ENCODE measurements at regions not wholly inside any gene's neighbourhood (a gene's known extent, or its start where the extent isn't known, plus 50 kb on each side); places are given as distances from the start of the nearest gene placed in this dataset.
A peak's percentile ranks its signal among the peaks of the same experiment; 100 is the strongest.

- Histone ChIP-seq H3K36me3 (ENCODE audit: control insufficient read depth, insufficient read depth, low read length) (no peaks in the 10 kb centered on the region), H3K27ac (ENCODE audit: low read depth, low read length) (no peak overlapping the region), H3K4me1 (ENCODE audit: control insufficient read depth, insufficient read depth, low read length) (peaks cover 16% of the 10 kb centered on the region), H3K27me3 (ENCODE audit: control insufficient read depth, insufficient read depth, low read length) (no peaks in the 10 kb centered on the region), H3K4me3 (ENCODE audit: low read length) (no peak overlapping the region), H3K9ac (ENCODE audit: low read length) (no peak overlapping the region)
Measured at GRCh38 chr20:39851459-39851858, 837.6 kb downstream of the MAFB start.

DNA sequence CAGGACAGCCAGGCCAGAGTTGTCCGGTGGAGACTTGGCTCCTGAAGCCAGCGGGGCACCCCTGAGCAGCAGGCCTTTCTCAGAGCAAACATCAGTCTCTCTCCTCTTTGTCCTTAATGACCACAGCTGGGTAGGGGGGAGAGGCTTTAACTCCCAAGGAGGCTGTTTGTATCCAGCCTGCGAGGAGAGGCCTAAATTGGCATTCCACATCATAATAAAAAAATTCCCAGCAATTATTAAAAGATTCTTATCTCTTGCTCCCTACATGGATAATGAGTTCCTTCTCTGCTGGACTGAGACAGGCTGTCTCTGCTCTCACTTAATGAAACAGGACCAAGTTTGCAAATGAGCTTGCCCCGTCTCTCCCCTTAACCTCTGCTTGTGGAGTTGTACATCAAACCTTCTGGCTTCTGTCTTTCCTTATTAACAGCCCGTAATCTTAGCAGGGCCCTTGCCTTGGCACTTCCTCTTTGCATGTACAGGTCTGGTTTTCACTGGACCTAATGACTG, 838.2 kb downstream of the MAFB start:
- Histone ChIP-seq H3K4me3 (ENCODE audit: low read length) (no peak overlapping the region), H3K4me1 (ENCODE audit: control insufficient read depth, insufficient read depth, low read length) (peaks cover 16% of the 10 kb centered on the region), H3K27me3 (ENCODE audit: control insufficient read depth, insufficient read depth, low read length) (no peaks in the 10 kb centered on the region), H3K27ac (ENCODE audit: low read depth, low read length) (no peak overlapping the region), H3K9ac (ENCODE audit: low read length) (no peak overlapping the region), H3K36me3 (ENCODE audit: control insufficient read depth, insufficient read depth, low read length) (no peaks in the 10 kb centered on the region)

DNA sequence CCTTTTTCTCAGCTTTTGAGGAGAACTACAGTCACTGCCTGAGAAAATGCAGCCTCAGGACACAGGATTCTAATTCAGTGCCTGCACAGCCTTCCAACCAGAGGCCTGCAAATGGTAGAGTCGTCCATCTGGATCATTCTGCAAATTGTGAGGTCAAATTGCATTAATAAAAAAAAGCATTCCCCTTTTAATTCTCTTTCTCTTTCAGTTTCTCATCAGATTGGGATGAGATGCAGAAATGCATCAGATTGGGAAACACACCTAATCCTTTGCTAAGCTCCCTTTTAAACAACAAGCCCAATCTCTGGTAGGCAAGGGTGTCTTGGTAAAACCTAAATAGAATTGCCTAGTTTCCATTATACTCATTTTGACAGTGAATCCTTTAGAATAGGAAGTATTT, 838.8 kb downstream of the MAFB start:
- Histone ChIP-seq H3K27ac (ENCODE audit: low read depth, low read length) (peak overlapping the region; percentile 41), H3K9ac (ENCODE audit: low read length) (no peak overlapping the region), H3K4me1 (ENCODE audit: control insufficient read depth, insufficient read depth, low read length) (peaks cover 16% of the 10 kb centered on the region), H3K4me3 (ENCODE audit: low read length) (no peak overlapping the region), H3K27me3 (ENCODE audit: control insufficient read depth, insufficient read depth, low read length) (no peaks in the 10 kb centered on the region), H3K36me3 (ENCODE audit: control insufficient read depth, insufficient read depth, low read length) (no peaks in the 10 kb centered on the region)

- Histone ChIP-seq H3K27me3 (ENCODE audit: control insufficient read depth, insufficient read depth, low read length) (no peaks in the 10 kb centered on the region), H3K4me1 (ENCODE audit: control insufficient read depth, insufficient read depth, low read length) (peaks cover 16% of the 10 kb centered on the region), H3K4me3 (ENCODE audit: low read length) (no peak overlapping the region), H3K27ac (ENCODE audit: low read depth, low read length) (peak overlapping the region; percentile 41), H3K9ac (ENCODE audit: low read length) (no peak overlapping the region), H3K36me3 (ENCODE audit: control insufficient read depth, insufficient read depth, low read length) (no peaks in the 10 kb centered on the region)
Measured at GRCh38 chr20:39849664-39850063, 839.4 kb downstream of the MAFB start.

- H3K27me3 ChIP-seq (ENCODE audit: control insufficient read depth, insufficient read depth, low read length), result no peaks in the 10 kb centered on the region
- H3K4me1 ChIP-seq (ENCODE audit: control insufficient read depth, insufficient read depth, low read length), result peaks cover 16% of the 10 kb centered on the region
- H3K36me3 ChIP-seq (ENCODE audit: control insufficient read depth, insufficient read depth, low read length), result no peaks in the 10 kb centered on the region
- H3K9ac ChIP-seq (ENCODE audit: low read length), result no peak overlapping the region
- H3K27ac ChIP-seq (ENCODE audit: low read depth, low read length), result no peak overlapping the region
- no peak overlapping the region for H3K4me3 ChIP-seq (ENCODE audit: low read length)
Measured at GRCh38 chr20:39849171-39849570, 839.9 kb downstream of the MAFB start.

DNA sequence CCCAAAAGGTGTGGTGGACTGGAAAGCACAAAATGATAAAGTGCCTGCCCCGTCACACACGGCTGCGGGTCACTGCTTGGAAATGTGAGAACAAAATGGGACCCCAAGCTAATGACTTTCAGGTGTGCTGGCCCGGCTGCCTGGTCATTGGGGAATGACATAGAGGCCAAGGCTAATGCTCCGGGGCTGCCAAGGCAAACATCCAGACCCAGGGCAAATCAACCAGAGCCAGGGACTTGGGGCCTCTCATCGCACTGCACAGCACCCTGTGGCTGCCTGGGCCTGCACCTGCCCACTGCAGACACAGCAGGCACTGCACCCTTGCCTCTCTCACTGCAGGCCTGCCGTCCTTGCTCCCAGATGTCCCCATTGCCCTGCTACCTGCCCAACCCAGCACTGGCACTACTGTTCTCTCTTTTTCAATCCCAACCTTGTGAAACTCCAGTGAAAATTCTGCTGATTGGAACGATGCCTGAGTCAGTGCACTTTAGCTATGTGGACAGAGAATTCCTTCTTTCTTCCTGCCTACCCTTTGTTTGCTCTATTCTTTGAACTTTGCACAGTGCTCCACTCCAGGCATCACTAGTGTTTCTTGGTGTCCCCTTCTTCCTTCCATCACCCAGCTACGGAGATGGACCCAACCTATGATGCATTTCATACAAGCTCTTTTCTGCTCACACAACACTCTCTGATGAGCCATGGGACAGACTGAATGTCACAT, 849.5 kb downstream of the MAFB start:
- Histone ChIP-seq H3K27me3 (ENCODE audit: control insufficient read depth, insufficient read depth, low read length) (no peaks in the 10 kb centered on the region), H3K4me1 (ENCODE audit: control insufficient read depth, insufficient read depth, low read length) (peaks cover 3% of the 10 kb centered on the region), H3K36me3 (ENCODE audit: control insufficient read depth, insufficient read depth, low read length) (no peaks in the 10 kb centered on the region), H3K27ac (ENCODE audit: low read depth, low read length) (no peak overlapping the region), H3K4me3 (ENCODE audit: low read length) (no peak overlapping the region), H3K9ac (ENCODE audit: low read length) (no peak overlapping the region)

DNA sequence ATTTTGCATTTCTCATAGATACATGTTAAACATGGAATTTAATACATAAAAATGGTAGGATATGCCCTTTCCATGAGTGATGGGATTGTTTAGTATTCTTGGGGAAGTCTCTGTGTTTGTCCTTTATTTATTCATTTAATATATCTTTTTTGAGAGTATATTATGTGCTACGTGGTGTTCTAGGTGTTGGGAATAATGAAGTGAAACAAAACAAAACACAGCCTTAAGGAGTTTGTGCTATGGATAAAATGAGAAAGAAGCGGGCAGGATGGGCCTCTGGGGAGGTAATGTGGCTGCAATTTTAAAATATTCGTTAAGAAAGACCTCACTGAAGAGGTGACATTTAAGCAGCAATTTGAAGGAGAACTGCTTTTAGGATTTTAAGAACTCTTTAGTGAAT, 851.5 kb downstream of the MAFB start:
- H3K27ac ChIP-seq (ENCODE audit: low read depth, low read length), result no peak overlapping the region
- no peak overlapping the region for H3K9ac ChIP-seq (ENCODE audit: low read length)
- H3K4me3 ChIP-seq (ENCODE audit: low read length), result no peak overlapping the region
- peaks cover 3% of the 10 kb centered on the region for H3K4me1 ChIP-seq (ENCODE audit: control insufficient read depth, insufficient read depth, low read length)
- H3K36me3 ChIP-seq (ENCODE audit: control insufficient read depth, insufficient read depth, low read length), result no peaks in the 10 kb centered on the region
- H3K27me3 ChIP-seq (ENCODE audit: control insufficient read depth, insufficient read depth, low read length), result no peaks in the 10 kb centered on the region

GRCh38 chr20:39835130-39835842, 853.8 kb downstream of the MAFB start:
- H3K4me3 ChIP-seq (ENCODE audit: low read length), result no peak overlapping the region
- no peaks in the 10 kb centered on the region for H3K36me3 ChIP-seq (ENCODE audit: control insufficient read depth, insufficient read depth, low read length)
- no peak overlapping the region for H3K9ac ChIP-seq (ENCODE audit: low read length)
- no peaks in the 10 kb centered on the region for H3K27me3 ChIP-seq (ENCODE audit: control insufficient read depth, insufficient read depth, low read length)
- no peak overlapping the region for H3K27ac ChIP-seq (ENCODE audit: low read depth, low read length)
- H3K4me1 ChIP-seq (ENCODE audit: control insufficient read depth, insufficient read depth, low read length), result peaks cover 3% of the 10 kb centered on the region

- no peaks in the 10 kb centered on the region for H3K27me3 ChIP-seq (ENCODE audit: control insufficient read depth, insufficient read depth, low read length)
- H3K36me3 ChIP-seq (ENCODE audit: control insufficient read depth, insufficient read depth, low read length), result no peaks in the 10 kb centered on the region
- no peak overlapping the region for H3K4me3 ChIP-seq (ENCODE audit: low read length)
- H3K27ac ChIP-seq (ENCODE audit: low read depth, low read length), result no peak overlapping the region
- peaks cover 3% of the 10 kb centered on the region for H3K4me1 ChIP-seq (ENCODE audit: control insufficient read depth, insufficient read depth, low read length)
- no peak overlapping the region for H3K9ac ChIP-seq (ENCODE audit: low read length)
Measured at GRCh38 chr20:39830903-39831302, 858.1 kb downstream of the MAFB start.

DNA sequence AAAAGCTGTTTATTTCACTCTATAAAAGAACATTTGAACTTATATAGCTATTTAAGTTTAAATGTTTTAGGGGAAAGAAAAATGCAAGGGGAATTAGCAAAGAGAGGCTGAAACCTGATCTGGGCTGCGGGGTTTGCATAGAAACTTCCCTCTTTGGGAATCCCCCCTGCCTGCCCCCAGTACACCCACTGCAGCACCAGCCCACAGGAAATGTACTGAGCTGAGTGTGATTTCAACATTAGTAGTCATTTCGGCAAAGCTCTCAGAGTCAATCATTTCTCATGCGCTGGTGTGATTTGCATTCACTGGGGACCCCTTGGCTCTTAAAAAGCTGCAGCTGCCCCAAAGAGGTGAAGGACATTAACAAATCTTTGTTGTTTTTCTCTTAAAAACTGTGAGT, 859.4 kb downstream of the MAFB start:
- Histone ChIP-seq H3K9ac (ENCODE audit: low read length) (no peak overlapping the region), H3K27me3 (ENCODE audit: control insufficient read depth, insufficient read depth, low read length) (no peaks in the 10 kb centered on the region), H3K4me3 (ENCODE audit: low read length) (no peak overlapping the region), H3K36me3 (ENCODE audit: control insufficient read depth, insufficient read depth, low read length) (no peaks in the 10 kb centered on the region), H3K4me1 (ENCODE audit: control insufficient read depth, insufficient read depth, low read length) (no peaks in the 10 kb centered on the region), H3K27ac (ENCODE audit: low read depth, low read length) (no peak overlapping the region)

GRCh38 chr20:39829256-39829655, 859.8 kb downstream of the MAFB start:
- Histone ChIP-seq H3K4me3 (ENCODE audit: low read length) (no peak overlapping the region), H3K4me1 (ENCODE audit: control insufficient read depth, insufficient read depth, low read length) (no peaks in the 10 kb centered on the region), H3K9ac (ENCODE audit: low read length) (no peak overlapping the region), H3K27ac (ENCODE audit: low read depth, low read length) (no peak overlapping the region), H3K36me3 (ENCODE audit: control insufficient read depth, insufficient read depth, low read length) (no peaks in the 10 kb centered on the region), H3K27me3 (ENCODE audit: control insufficient read depth, insufficient read depth, low read length) (no peaks in the 10 kb centered on the region)

- no peaks in the 10 kb centered on the region for H3K27me3 ChIP-seq (ENCODE audit: control insufficient read depth, insufficient read depth, low read length)
- H3K27ac ChIP-seq (ENCODE audit: low read depth, low read length), result no peak overlapping the region
Measured at GRCh38 chr20:39825950-39826349, 863.1 kb downstream of the MAFB start.

DNA sequence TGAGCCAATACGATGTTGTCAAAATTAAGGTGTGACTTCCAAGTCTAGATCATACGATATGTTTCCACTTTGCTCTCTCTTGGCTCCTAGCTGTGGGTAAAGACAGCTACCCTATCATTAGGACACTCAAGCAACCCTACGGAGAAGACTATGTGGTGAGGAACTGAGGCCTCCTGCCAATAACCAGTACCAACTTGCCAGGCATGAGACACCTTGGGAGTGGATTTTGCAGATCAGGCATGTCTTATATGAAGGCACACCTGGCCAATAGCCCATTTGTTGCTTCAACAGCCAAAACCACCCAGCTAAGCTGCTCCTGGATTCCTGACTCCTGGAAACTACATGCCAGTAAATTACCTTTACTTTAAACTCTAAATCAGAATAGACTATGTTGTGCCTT, 863.4 kb downstream of the DHX35 start:
- Histone ChIP-seq H3K36me3 (ENCODE audit: control insufficient read depth, insufficient read depth, low read length) (no peaks in the 10 kb centered on the region), H3K27ac (ENCODE audit: low read depth, low read length) (no peak overlapping the region), H3K27me3 (ENCODE audit: control insufficient read depth, insufficient read depth, low read length) (no peaks in the 10 kb centered on the region), H3K9ac (ENCODE audit: low read length) (no peak overlapping the region), H3K4me3 (ENCODE audit: low read length) (no peak overlapping the region), H3K4me1 (ENCODE audit: control insufficient read depth, insufficient read depth, low read length) (peaks cover 5% of the 10 kb centered on the region)

More at GRCh38 chr20:39825950-39826349, 863.1 kb downstream of the MAFB start:
- Histone ChIP-seq H3K4me1 (ENCODE audit: control insufficient read depth, insufficient read depth, low read length) (peaks cover 5% of the 10 kb centered on the region), H3K4me3 (ENCODE audit: low read length) (no peak overlapping the region), H3K9ac (ENCODE audit: low read length) (no peak overlapping the region), H3K36me3 (ENCODE audit: control insufficient read depth, insufficient read depth, low read length) (no peaks in the 10 kb centered on the region)

Measured in rectal smooth muscle tissue (tissue), 1 donor.